ENCODE measurements at regions not wholly inside any gene's neighbourhood (a gene's known extent, or its start where the extent isn't known, plus 50 kb on each side); places are given as distances from the start of the nearest gene placed in this dataset.
A peak's percentile ranks its signal among the peaks of the same experiment; 100 is the strongest.

GRCh38 chr12:60152756-60153155 is 556.9 kb downstream of the SLC16A7 start:
- DNase-seq = no peak

GRCh38 chr12:60159761-60160160 is 563.9 kb downstream of the SLC16A7 start:
- no peak for DNase-seq

GRCh38 chr12:60162988-60163720 is 567.3 kb downstream of the SLC16A7 start:
- no peak for DNase-seq

GRCh38 chr12:60165781-60166180 is 570.0 kb downstream of the SLC16A7 start:
- DNase-seq = no peak

GRCh38 chr12:60168441-60168840 is 572.6 kb downstream of the SLC16A7 start:
- DNase-seq = no peak

- no peak for DNase-seq
Measured at GRCh38 chr12:60169904-60170303, 574.1 kb downstream of the SLC16A7 start.

- DNase-seq = no peak
Measured at GRCh38 chr12:60172266-60173211, 576.7 kb downstream of the SLC16A7 start.

- DNase-seq = peak; percentile 18
Measured at GRCh38 chr12:60173224-60174170, 577.7 kb downstream of the SLC16A7 start.

GRCh38 chr12:60174476-60174875 is 578.6 kb downstream of the SLC16A7 start:
- DNase-seq = no peak

- no peak for DNase-seq
Measured at GRCh38 chr12:60174941-60175340, 579.1 kb downstream of the SLC16A7 start.

- no peak for DNase-seq
Measured at GRCh38 chr12:60176891-60177290, 581.1 kb downstream of the SLC16A7 start.

- DNase-seq = no peak
Measured at GRCh38 chr12:60180298-60180697, 584.5 kb downstream of the SLC16A7 start.

- DNase-seq = no peak
Measured at GRCh38 chr12:60182354-60182753, 586.5 kb downstream of the SLC16A7 start.

GRCh38 chr12:60184096-60184495 is 588.3 kb downstream of the SLC16A7 start:
- DNase-seq = no peak

GRCh38 chr12:60185060-60185459 is 589.2 kb downstream of the SLC16A7 start:
- no peak for DNase-seq

GRCh38 chr12:60191271-60191670 is 595.4 kb downstream of the SLC16A7 start:
- no peak for DNase-seq

GRCh38 chr12:60191676-60192359 is 596.0 kb downstream of the SLC16A7 start:
- DNase-seq = no peak

- no peak for DNase-seq
Measured at GRCh38 chr12:60194678-60195077, 598.8 kb downstream of the SLC16A7 start.

- no peak for DNase-seq
Measured at GRCh38 chr12:60195483-60195882, 599.7 kb downstream of the SLC16A7 start.

GRCh38 chr12:60196366-60196765 is 600.5 kb downstream of the SLC16A7 start:
- no peak for DNase-seq

- no peak for DNase-seq
Measured at GRCh38 chr12:60197589-60197988, 601.8 kb downstream of the SLC16A7 start.

- DNase-seq = no peak
Measured at GRCh38 chr12:60201891-60202290, 606.1 kb downstream of the SLC16A7 start.
